Inflammatory macrophage treated with lipopolysaccharide for 4 hours (primary cell): ENCODE measurements at regions not wholly inside any gene's neighbourhood (a gene's known extent, or its start where the extent isn't known, plus 50 kb on each side); places are given as distances from the start of the nearest gene placed in this dataset.

Experiments
- DNase-seq: peaks from one replicate; pipeline ENCODE4 v3.0.0-alpha.2; 2020

- no peak for DNase-seq
Measured at GRCh38 chr2:66851449-66851872, 416.5 kb downstream of the MEIS1 start.

DNA sequence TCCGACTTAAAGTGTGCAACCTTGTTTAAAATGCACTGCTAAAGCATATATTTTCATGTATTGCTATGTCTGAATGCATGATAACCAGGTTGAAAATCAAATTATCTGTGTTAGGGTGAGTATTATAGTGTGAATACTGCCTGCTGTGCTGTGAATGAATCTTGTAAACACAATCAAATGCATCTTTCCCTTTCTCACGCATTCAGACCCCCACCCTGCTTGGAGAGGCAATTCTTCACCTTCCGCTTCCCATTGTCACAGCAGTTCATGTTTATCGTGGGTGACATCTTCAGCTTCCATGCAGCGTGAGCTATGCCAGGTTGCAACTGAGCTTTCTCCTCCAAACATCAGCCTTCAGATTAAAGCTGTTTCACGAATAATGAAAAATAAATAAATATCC, 418.0 kb downstream of the MEIS1 start:
- no peak for DNase-seq

DNA sequence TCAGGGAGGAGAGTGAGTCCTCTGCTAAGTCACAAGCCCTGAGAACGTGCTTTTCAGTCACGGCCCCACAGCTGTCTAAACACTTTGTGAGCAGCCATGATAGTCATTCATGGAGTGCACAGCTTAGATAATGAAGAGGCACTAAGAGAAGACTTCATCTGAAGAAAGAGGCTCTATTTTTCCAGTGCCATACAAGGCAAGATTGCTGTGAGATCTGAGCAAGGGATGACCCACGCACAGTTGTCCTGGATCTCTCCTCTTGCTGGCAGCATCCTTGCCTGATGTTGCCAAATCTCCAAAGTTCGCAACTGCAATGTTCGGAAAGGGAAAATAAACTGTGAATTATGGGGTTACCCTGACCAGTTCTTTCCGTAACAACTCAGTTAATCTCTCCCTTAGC, 418.7 kb downstream of the MEIS1 start:
- DNase-seq, result no peak

- no peak for DNase-seq
Measured at GRCh38 chr2:66854298-66854697, 419.4 kb downstream of the MEIS1 start.

DNA sequence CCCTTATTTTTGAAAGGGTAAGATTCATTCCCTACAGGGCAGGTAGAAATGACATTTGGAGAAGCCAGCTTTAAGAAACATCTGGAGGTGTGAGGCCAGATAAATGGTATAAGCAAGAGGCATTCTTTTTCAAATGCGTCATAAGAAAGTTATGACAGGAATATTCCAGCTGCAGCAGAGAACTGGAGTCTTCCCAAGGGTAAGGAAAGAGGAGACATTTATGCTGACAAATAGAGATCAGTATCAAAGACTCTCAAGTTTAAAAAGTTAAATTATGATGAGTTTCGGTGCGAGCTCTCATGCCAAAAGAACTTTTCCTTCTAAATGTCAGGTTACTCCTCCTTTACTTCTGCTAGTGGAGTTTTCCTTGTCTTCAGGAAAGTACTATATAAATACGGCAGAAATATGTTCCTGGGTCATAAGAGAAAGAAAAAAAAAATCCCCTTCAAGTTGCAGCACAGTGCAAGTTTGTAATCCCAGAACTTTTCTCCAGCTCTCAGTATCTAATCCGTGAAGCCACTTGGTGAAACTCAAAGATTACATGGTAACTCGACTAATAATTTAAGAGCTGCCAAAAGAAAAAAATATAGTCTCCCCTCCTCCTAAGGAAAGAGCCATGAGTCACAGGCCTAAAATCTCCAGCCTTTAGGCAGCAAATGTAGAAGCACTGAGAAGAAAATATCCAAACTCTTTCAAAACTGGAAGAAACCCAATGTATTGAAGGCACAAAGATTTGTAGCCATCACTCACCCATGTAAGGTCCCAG, 428.1 kb downstream of the MEIS1 start:
- DNase-seq, result no peak

DNA sequence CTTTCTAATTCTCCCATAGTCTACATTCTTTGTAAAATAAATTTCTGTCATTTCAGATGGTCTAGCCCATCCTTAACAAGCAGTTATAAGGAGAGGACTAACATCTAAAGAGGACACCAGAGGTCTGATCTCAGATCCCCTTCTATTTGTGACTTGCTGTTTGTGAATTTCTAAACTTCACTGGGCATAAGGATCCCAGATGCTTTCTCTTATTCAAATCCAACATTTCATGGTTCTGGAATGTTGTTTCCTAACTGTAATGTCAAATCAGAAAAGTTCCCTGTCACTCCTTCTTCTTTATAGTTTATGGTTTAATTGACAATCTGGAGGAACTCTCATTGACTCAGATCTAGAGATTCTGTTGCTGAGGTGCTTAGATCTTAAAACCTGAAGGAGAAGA, 430.2 kb downstream of the MEIS1 start:
- no peak for DNase-seq

DNA sequence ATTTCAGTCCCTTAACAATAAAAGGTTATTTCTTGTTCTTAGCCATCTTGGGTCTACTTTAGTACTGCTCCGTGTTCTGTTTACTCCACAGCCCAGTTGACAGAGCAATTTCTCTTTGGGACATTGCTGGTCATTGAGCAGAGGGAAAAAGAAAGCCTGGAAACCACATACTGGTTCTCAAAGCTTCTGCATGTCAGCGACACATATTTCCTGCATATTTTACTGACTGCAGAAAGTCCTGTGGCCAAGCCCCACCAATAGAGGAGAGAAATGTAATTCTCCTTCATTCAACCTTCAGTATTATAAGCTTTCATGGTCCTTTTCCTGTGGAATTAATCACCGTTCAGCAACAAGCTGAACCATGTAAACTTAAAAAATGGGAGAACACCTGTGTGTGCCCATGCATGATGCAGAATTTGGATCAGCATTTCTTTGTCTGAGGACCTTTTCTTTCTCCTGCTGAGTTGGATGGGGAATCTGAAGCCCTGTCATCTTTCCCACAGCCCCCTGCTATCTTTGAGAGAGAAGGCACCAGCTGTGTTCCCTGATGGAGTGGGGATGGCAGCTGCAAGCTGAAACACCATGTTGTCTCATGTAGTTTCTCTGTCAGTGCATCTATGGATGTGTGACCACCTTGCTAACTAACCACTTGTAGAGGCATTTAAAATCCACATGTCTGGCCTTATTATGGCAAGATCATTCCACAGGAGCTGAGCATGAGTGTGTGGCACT, 431.6 kb downstream of the MEIS1 start:
- DNase-seq, result no peak

- DNase-seq, result no peak
Measured at GRCh38 chr2:66867063-66867441, 432.1 kb downstream of the MEIS1 start.

GRCh38 chr2:66869076-66869475, 434.2 kb downstream of the MEIS1 start:
- no peak for DNase-seq

DNA sequence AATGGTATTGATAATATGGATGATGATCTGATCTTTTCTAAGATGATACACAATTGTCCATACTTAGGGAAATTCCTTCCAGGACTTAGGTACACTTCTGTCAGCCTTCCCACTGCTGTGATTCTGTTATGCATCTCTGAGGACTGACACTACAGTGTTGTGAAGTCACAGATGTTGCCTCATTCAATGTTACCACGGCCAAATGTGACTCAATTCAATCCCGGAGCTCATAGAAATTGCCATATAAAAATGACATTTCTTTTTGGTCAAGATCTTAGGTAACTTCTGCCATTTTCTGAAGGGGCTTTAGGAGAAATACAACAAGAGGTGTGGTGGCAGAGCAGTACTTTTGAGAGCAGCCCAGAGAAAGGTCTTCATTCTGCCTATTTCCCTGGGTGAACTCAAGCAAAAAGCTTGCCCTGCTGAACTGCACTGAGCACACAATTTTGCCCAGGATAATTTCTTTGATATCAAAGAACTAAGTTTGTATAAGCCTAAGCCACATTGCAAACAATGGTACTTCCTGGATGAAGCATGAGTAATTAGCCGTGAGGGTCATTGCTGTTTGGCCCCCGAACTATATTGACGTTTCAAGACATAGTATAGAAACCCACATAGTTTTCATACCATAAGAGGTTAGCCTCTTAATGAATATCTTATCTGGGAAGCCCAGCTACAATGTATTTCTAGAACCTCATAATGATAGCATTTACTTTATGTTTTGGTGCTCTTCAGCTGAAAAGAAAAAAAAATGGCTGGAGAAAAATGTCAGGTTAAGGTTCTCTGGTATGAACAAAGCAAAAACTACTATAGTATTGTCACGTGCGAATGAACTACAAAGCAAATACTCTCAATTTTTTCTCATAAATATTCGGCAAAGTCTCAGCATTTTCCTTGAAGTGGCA, 437.4 kb downstream of the MEIS1 start:
- no peak for DNase-seq

- no peak for DNase-seq
Measured at GRCh38 chr2:66872986-66873754, 438.2 kb downstream of the MEIS1 start.

DNA sequence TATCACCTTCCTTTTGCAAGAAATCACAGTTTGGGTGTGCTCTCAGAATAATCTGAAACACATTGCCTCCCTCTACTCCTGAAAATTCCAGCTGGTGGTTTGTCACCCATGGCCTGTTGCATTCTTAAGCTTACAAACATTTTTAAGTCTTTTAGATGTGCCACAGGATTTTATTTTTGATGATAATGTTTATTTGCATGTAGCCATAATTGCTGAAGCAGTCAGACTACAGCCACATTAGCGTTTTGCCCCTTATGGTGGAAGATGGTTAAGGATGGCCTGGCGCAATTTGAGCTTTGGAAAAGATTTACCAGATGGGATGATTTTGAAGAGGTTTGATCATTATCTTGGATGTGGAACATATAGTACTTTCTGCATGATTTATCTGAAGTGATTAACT, 439.5 kb downstream of the MEIS1 start:
- no peak for DNase-seq

DNA sequence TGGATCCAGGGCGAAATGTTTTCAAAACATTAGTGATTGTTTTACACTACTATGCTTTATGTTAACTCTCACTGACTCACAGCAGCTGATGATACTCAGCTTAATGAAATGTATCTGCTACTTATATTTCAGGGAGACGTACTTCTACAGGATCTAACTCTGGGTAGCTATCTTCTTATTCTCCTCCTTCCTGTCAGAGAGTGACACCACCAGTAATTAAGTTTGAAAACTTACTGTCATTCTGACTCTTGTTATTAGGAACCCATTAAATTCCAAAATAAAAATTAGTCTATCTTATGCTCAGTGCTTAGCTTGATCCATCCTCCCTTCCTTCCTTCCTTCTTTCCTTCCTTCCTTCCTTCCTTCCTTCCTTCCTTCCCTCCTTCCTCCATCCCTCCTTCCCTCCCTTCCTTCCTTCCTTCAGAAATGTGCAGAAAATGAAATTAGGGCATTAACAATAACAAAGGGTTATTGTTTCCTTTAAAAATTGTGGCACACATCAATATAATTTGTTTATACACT, 441.1 kb downstream of the MEIS1 start:
- no peak for DNase-seq

DNA sequence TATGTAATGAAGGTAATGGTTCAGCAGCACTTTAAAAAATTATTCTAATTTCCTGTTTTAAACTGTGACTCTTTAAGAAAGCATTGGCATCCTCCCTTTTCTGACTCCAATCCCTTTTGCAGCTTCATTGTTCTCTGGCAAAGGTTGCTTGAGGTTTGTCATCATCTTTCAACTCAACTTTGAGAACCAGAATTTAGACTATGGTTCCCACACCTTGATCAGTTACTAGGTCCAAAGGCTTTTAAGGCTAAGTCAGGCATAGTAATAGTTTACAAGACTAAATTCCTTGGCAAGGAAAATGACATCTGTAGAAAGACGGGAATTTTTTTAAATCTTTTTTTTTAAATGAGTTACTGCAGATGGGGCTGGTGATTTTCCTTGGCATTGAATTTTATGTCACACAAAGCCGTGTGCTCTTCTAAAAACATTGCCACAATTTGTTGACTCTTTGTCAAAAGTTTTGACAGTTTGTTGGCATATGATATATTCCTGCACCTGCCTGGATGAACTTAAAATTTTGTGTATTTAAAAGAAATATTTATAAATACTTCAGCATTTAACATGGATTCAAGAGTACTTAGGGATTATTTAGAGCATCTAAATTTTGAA, 451.0 kb downstream of the MEIS1 start:
- no peak for DNase-seq

GRCh38 chr2:66888246-66888645, 453.3 kb downstream of the MEIS1 start:
- no peak for DNase-seq

- no peak for DNase-seq
Measured at GRCh38 chr2:66888791-66889631, 454.1 kb downstream of the MEIS1 start.

DNA sequence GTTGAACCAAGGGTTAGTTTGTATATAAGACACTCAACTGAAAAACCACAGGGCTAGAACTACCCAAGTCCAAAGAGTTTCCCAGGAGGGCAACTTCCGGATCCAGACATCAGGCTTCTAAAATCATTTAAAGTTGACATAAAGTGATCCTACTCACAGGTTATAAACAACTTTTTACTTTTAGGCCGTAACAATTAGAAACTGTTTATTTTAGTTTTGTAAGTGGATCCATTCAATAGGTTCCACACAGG, 454.6 kb downstream of the MEIS1 start:
- DNase-seq, result no peak

GRCh38 chr2:66890166-66890742, 455.3 kb downstream of the MEIS1 start:
- DNase-seq, result no peak

- DNase-seq, result no peak
Measured at GRCh38 chr2:66895206-66895605, 460.3 kb downstream of the MEIS1 start.

DNA sequence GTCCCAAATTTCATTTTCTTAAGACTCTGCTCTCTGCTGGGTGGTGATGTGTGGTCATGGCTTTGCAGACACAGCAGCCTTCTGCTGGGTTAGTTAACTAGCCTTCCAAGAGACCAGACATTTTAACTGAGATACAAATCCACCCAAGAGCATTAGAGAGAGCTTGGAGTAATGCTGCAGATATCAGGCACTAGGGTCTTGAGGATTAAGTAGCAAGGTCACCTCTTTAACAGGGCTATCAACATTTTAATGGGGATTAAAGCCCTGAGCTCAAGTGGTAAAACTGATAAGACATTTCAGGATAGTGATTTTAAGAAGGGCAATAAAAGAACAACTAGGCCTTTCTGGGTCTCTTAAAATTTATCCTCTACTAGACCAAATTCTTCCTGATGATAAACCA, 461.2 kb downstream of the MEIS1 start:
- DNase-seq, result no peak

GRCh38 chr2:66897181-66897580, 462.3 kb downstream of the MEIS1 start:
- DNase-seq, result no peak
